HFFc6 (cell line): ENCODE measurements at regions not wholly inside any gene's neighbourhood (a gene's known extent, or its start where the extent isn't known, plus 50 kb on each side); places are given as distances from the start of the nearest gene placed in this dataset.

Experiments used
- DNase-seq: peaks from one replicate; pipeline ENCODE4 v3.0.0-alpha.2; 2018
- H3K27ac Mint-ChIP-seq: 2 replicates; pipeline ENCODE4 v1.8.0; 2020; ENCODE audit warnings: mild to moderate bottlenecking, mixed read lengths
- H3K27me3 Mint-ChIP-seq: 2 replicates; pipeline ENCODE4 v1.8.0; 2021; ENCODE audit warnings: mild to moderate bottlenecking, moderate library complexity, mixed read lengths; ENCODE audit not compliant: insufficient read depth
- H3K36me3 Mint-ChIP-seq: 2 replicates; pipeline ENCODE4 v1.8.0; 2021; ENCODE audit warnings: low read depth, mixed read lengths
- H3K4me1 Mint-ChIP-seq: 2 replicates; pipeline ENCODE4 v1.8.0; 2020; ENCODE audit warnings: low read depth, mixed read lengths
- H3K4me3 Mint-ChIP-seq: 2 replicates; pipeline ENCODE4 v1.8.0; 2020; ENCODE audit warnings: mild to moderate bottlenecking, moderate library complexity, mixed read lengths
- H3K9me3 Mint-ChIP-seq: 2 replicates; pipeline ENCODE4 v1.8.0; 2020; ENCODE audit warnings: mild to moderate bottlenecking, mixed read lengths
- CTCF ChIP-seq: fragments of 200-600 bp; sonication (generic); IDR thresholded peaks from 2 replicates; pipeline ENCODE4 v1.5.0; 2021; ENCODE audit warnings: antibody characterized with exemption, mild to moderate bottlenecking

GRCh38 chr4:28890949-28891775 is 1829.0 kb upstream of the PCDH7 start:
- Mint-ChIP-seq H3K4me3 (no peak overlapping the region), H3K4me1 (peaks cover 45% of the 10 kb centered on the region), H3K9me3 (peaks cover 11% of the 10 kb centered on the region), H3K36me3 (peaks cover 19% of the 10 kb centered on the region), H3K27me3 (no peaks in the 10 kb centered on the region), H3K27ac (no peak overlapping the region)
- no peak for DNase-seq
- no peak for TF ChIP-seq CTCF

- no peak for DNase-seq
- Mint-ChIP-seq H3K36me3 (no peaks in the 10 kb centered on the region), H3K4me3 (no peak overlapping the region), H3K27me3 (no peaks in the 10 kb centered on the region), H3K4me1 (peaks cover 38% of the 10 kb centered on the region), H3K9me3 (no peaks in the 10 kb centered on the region), H3K27ac (no peak overlapping the region)
- TF ChIP-seq CTCF = no peak
Measured at GRCh38 chr4:28913466-28913865, 1806.7 kb upstream of the PCDH7 start.

- no peaks in the 10 kb centered on the region; the same call in 1 of the 2 replicates for H3K27me3 Mint-ChIP-seq
- H3K27ac Mint-ChIP-seq = peak overlapping the region; percentile 6; the same call in 1 of the 2 replicates
- H3K9me3 Mint-ChIP-seq = no peaks in the 10 kb centered on the region
- TF ChIP-seq CTCF = no peak
- peaks cover 53% of the 10 kb centered on the region for H3K4me1 Mint-ChIP-seq
- no peak overlapping the region for H3K4me3 Mint-ChIP-seq
- DNase-seq = peak; percentile 42
- H3K36me3 Mint-ChIP-seq = peaks cover 4% of the 10 kb centered on the region; the same call in 1 of the 2 replicates
Measured at GRCh38 chr4:28916585-28916984, 1803.6 kb upstream of the PCDH7 start.

- no peak for TF ChIP-seq CTCF
- no peak for DNase-seq
- no peak overlapping the region for H3K4me3 Mint-ChIP-seq
- no peaks in the 10 kb centered on the region for H3K9me3 Mint-ChIP-seq
- peaks cover 66% of the 10 kb centered on the region for H3K4me1 Mint-ChIP-seq
- H3K27me3 Mint-ChIP-seq = no peaks in the 10 kb centered on the region; the same call in 1 of the 2 replicates
- H3K27ac Mint-ChIP-seq = no peak overlapping the region
- H3K36me3 Mint-ChIP-seq = peaks cover 4% of the 10 kb centered on the region; the same call in 1 of the 2 replicates
Measured at GRCh38 chr4:28918871-28919270, 1801.3 kb upstream of the PCDH7 start.

- no peak for TF ChIP-seq CTCF
- H3K36me3 Mint-ChIP-seq = peaks cover 4% of the 10 kb centered on the region; the same call in 1 of the 2 replicates
- H3K4me3 Mint-ChIP-seq = peak overlapping the region; percentile 23; the same call in 1 of the 2 replicates
- H3K9me3 Mint-ChIP-seq = no peaks in the 10 kb centered on the region
- H3K27me3 Mint-ChIP-seq = no peaks in the 10 kb centered on the region; the same call in 1 of the 2 replicates
- peaks cover 60% of the 10 kb centered on the region for H3K4me1 Mint-ChIP-seq
- H3K27ac Mint-ChIP-seq = peak overlapping the region; percentile 48
- peak; percentile 6 for DNase-seq
Measured at GRCh38 chr4:28921886-28922285, 1798.3 kb upstream of the PCDH7 start.
